HG02870 (cell line): ENCODE measurements at regions not wholly inside any gene's neighbourhood (a gene's known extent, or its start where the extent isn't known, plus 50 kb on each side); places are given as distances from the start of the nearest gene placed in this dataset.

Experiments
- ATAC-seq: cut with Tn5 transposase; IDR thresholded peaks from one replicate; pipeline ENCODE4 v1.9.1; 2021; ENCODE audit warnings: mild to moderate bottlenecking, moderate library complexity; ENCODE audit not compliant: unreplicated experiment

DNA sequence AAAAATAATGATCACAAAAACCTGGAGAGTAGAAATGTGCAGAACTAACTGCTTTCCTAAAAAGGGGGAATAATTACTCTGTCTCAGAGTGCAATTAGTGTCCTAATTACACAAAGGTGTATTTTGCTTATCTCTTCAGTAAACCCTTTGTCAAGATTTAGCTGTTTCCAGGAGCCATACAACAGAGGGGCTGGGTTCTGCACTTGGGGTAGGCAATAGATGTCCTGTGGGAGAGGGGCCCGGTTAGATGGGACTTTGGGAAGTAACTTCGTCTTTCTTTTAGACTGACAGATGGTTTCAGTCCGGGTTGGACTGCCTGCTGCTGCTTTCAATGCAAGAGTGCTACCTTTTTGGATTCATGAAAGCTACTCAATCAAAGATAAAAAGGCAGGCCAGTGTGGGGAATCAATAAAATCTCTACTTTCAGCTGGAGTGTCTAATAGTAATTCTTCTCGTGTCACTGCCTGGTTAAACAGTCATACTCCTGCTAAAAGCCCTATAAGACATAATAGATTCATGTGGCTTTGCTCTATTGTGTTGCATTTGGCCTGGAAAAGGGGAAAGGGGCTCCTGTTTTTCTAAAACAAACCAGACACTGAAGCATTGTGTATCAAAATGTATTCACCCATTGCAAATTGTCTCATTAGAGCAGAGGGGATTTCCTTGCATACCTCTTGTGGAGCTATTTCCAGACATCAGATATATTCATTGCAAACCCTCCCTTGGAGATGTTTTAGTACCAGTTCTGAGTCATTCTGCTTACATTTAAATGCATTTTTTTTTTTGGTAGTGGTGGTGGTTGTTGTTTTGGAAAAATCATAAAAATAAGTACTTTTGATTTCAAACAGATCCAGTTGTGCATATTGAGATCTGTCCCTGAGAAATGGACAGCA is 83.3 kb upstream of the PCDH8 start:
- ATAC-seq, result no peak

- no peak for ATAC-seq
Measured at GRCh38 chr13:52931131-52931530, 82.7 kb upstream of the PCDH8 start.

- ATAC-seq, result no peak
Measured at GRCh38 chr13:52929846-52930245, 81.4 kb upstream of the PCDH8 start.

GRCh38 chr13:52926971-52927370 is 78.5 kb upstream of the PCDH8 start:
- no peak for ATAC-seq

DNA sequence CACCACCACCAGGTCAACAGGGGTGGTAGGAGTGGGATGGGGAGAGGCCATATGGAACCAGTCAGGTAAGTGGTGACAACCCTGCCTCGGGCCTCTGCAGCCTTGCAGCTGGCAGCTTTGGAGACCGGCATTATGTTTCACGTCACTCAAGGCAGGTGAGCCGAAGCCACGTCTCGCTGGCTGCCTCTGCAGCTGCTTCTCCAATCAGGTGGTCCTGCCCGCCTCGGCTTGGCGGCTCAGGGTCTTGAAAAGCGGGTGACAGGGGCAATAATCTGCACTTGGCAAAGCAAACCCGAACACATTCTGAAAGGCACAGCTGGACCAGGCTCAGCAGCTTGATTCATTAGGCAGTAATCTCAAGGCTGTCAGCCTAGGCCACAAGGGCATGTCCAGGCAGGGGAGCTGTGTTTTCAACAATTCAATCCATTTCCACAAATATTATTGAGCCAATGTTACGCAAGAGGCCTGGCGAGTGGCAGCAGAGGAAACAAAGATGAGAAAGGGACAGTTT is 77.4 kb upstream of the PCDH8 start:
- no peak for ATAC-seq

GRCh38 chr13:52925251-52925650 is 76.8 kb upstream of the PCDH8 start:
- no peak for ATAC-seq

DNA sequence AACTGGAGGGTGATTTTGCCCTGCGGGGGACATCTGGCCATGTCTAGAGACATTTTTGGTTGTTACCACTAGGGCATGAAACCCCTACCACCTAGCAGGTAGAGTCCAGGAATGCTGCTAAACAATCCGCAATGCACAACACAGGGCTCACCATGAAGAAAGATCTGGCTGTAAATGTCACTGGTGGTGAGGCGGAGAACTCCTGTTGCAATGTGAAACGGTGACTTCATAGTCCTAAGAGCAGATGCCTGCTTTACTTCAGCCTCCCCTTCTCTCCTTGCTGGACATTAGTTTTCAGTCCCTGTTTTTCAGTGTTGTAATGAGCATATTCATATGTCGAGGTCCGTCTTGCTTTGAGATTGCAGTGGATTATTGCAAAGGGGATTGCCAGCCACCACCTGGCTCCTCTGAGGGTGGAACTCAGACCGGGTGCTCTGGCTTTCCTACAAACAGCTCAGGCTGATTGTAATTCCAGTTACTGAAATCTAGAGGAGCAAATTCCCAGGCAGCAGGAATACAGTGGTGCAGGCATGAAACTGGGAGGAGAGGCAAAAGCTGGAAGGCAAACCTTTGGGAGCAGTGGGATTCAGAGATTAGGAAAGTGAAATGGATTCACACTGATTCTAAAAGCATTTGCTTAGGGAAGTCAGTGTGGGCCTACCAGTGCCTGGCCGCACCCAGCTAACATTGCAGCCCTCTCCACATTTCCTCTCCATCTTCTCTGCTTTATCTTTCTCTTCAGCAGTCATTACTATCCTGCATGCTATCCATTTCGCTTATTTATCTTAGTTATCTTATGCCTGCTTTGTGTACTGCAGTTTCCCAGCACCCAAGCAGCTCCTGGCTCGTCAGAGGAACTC is 76.1 kb upstream of the PCDH8 start:
- ATAC-seq, result no peak

DNA sequence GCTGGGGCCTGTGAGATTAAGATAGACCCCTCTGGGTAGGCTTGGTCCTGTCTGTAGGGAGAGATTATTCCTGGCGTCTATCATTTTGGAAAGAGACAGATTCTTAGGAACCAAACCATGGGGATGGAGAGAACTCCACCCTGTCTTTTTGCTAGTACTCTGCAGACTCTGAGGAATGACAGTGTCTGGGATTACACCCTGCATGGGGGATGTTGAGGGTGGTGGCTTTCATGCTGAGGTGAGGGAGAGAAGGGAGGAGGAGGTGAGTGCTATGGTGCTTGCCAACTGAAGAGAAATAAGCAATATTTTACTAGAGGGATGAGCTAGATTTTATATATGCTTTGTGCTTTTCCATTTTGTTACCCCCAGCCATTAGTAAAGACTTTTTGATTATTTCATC is 74.5 kb upstream of the PCDH8 start:
- no peak for ATAC-seq

DNA sequence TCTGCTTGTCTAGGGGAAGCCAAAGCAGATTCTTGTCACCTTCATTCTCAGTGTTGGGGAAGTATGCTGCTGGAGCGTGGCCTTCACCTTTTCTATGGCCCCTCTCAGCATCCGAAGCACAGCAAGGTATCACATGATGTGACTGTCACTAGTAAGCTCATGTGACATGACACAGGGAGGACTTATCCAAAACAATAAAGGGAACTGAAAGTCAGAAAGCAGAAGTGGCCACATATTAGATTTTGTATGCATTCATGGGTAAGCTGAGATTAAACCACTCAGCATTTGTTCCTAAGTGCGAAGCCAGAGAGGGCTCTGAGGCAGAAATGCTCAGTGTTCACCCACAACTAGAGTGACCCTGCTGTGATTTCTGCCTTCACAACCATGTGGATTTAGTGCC is 72.8 kb upstream of the PCDH8 start:
- peak; percentile 99 for ATAC-seq

DNA sequence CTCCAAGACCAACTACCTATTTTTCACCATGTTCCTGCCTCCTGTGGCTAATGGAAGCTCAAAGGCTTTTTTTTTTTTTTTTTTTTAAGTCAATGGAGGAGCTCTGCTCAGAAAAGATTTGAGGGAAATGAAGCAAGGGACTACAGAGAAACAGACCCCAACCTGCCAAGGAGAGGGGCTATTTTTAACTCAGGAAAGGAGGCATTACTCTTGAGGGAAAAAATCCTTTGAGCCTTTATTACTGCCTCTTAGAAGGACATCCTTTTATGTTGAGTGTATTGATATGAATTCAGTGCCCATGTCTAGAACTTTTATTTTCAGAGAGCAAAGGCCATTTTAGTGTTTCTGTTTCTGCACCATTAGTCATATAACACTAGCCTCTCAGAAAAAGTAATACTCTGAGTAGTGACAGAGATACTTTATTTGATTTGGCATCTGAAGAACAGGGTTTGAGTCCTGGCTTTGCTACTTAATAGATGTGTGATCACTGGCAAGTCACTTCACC is 68.1 kb upstream of the PCDH8 start:
- ATAC-seq, result no peak

DNA sequence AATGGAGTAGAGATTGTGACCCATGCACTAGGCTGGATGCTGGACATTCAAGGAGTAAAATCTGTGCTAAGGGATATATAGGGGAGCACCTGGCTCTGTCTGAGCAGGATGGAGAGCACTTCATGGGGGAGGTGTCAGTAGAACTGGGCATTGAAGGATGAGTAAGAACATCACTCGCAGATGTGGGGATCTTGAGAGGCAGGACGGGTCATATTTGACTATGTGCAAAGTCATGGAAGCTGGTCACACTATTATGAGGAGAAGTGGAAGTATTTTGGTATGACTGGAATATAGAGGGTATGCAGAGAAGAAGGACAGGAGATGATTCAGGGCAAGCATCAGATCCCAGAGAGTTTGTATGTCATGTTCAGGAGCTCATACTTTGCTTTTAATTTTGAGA is 62.9 kb upstream of the PCDH8 start:
- ATAC-seq, result no peak

GRCh38 chr13:52910318-52910717 is 61.9 kb upstream of the PCDH8 start:
- ATAC-seq, result peak; percentile 53

GRCh38 chr13:52906122-52906903 is 57.9 kb upstream of the PCDH8 start:
- no peak for ATAC-seq

GRCh38 chr13:52905701-52906100 is 57.3 kb upstream of the PCDH8 start:
- no peak for ATAC-seq

- ATAC-seq, result peak; percentile 100
Measured at GRCh38 chr13:52903320-52903719, 54.9 kb upstream of the PCDH8 start.

DNA sequence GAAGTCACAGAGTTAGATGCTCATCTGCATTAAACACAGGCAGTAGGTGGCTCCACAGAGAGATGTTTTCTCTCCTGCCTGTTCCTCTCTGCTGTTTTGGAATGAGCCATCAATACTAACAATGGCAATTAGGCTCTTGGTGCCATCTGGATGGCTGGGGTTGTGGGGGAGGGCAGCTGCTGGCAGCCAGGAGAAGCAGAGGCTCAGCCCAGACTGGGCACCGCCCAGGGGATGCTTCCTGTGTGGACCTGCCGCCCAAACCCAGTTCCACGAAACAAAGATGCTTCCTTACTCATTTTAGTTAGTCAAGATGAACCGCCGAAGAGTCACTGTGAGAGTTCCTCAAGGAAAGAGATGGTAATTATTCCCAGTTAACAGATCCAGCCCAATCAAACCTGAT is 50.8 kb upstream of the PCDH8 start:
- ATAC-seq, result no peak
